ENCODE measurements at regions not wholly inside any gene's neighbourhood (a gene's known extent, or its start where the extent isn't known, plus 50 kb on each side); places are given as distances from the start of the nearest gene placed in this dataset.

GRCh38 chr3:139780593-139780992, 102.8 kb upstream of the NMNAT3 start:
- DNase-seq (ENCODE audit: low spot score) = no peak
- no peak overlapping the region for H3K27ac ChIP-seq (ENCODE audit: low read depth, low read length, poor library complexity, severe bottlenecking)
- no peaks in the 10 kb centered on the region for H3K79me2 ChIP-seq (ENCODE audit: insufficient read depth, low read depth, low read length)
- no peaks in the 10 kb centered on the region for H4K20me1 ChIP-seq (ENCODE audit: insufficient read depth, low read length)
- H3K4me2 ChIP-seq (ENCODE audit: low read length) = no peak overlapping the region
- H3K36me3 ChIP-seq (ENCODE audit: insufficient read depth, low read length) = no peaks in the 10 kb centered on the region
- no peaks in the 10 kb centered on the region for H3K9me2 ChIP-seq (ENCODE audit: insufficient read depth, low read length)
- ChIA-PET CTCF (ENCODE audit: unreplicated experiment) (no interaction called here), POLR2A (no interaction called here)
- TF ChIP-seq, protein P1, sequence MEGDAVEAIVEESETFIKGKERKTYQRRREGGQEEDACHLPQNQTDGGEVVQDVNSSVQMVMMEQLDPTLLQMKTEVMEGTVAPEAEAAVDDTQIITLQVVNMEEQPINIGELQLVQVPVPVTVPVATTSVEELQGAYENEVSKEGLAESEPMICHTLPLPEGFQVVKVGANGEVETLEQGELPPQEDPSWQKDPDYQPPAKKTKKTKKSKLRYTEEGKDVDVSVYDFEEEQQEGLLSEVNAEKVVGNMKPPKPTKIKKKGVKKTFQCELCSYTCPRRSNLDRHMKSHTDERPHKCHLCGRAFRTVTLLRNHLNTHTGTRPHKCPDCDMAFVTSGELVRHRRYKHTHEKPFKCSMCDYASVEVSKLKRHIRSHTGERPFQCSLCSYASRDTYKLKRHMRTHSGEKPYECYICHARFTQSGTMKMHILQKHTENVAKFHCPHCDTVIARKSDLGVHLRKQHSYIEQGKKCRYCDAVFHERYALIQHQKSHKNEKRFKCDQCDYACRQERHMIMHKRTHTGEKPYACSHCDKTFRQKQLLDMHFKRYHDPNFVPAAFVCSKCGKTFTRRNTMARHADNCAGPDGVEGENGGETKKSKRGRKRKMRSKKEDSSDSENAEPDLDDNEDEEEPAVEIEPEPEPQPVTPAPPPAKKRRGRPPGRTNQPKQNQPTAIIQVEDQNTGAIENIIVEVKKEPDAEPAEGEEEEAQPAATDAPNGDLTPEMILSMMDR (conservative IDR thresholded peaks at IDR 0.05; ENCODE audit: low read length) = no peak
- TF ChIP-seq EZH2phosphoT487 (IDR thresholded peaks at IDR 0.05; ENCODE audit: borderline replicate concordance, low read depth, low read length) = no peak
- no peaks in the 10 kb centered on the region for H3K4me1 ChIP-seq (ENCODE audit: insufficient read depth, low read length, poor library complexity, severe bottlenecking)
- intact Hi-C loops (cut with micrococcal nuclease; ENCODE audit: unreplicated experiment) = no loop called here
- no peaks in the 10 kb centered on the region for H3K9me3 ChIP-seq (ENCODE audit: low read length)
- no peak overlapping the region for H2AFZ ChIP-seq (ENCODE audit: low read length)
- H3K4me3 ChIP-seq (ENCODE audit: low read depth, low read length, poor library complexity, severe bottlenecking) = no peak overlapping the region
- no TSS peak for BruUV-seq (replicated peaks)

- no peaks in the 10 kb centered on the region for H4K20me1 ChIP-seq (ENCODE audit: insufficient read depth, low read length)
- H3K4me1 ChIP-seq (ENCODE audit: insufficient read depth, low read length, poor library complexity, severe bottlenecking) = no peaks in the 10 kb centered on the region
- no peaks in the 10 kb centered on the region for H3K9me3 ChIP-seq (ENCODE audit: low read length)
- ChIA-PET POLR2A (no interaction called here), CTCF (ENCODE audit: unreplicated experiment) (interaction anchor here (0.5 kb wide), 1 partner anchor 755 kb away, joined by 10 read pairs; no protein-coding TSS in a partner anchor)
- no peak for DNase-seq (ENCODE audit: low spot score)
- no peak overlapping the region for H3K4me3 ChIP-seq (ENCODE audit: low read depth, low read length, poor library complexity, severe bottlenecking)
- intact Hi-C loops (cut with micrococcal nuclease; ENCODE audit: unreplicated experiment) = no loop called here
- no TSS peak for BruUV-seq (replicated peaks)
- no peak overlapping the region for H3K4me2 ChIP-seq (ENCODE audit: low read length)
- H3K79me2 ChIP-seq (ENCODE audit: insufficient read depth, low read depth, low read length) = no peaks in the 10 kb centered on the region
- TF ChIP-seq, protein P1 (conservative IDR thresholded peaks at IDR 0.05; ENCODE audit: low read length) = no peak
- no peak for TF ChIP-seq EZH2phosphoT487 (IDR thresholded peaks at IDR 0.05; ENCODE audit: borderline replicate concordance, low read depth, low read length)
- no peak overlapping the region for H3K27ac ChIP-seq (ENCODE audit: low read depth, low read length, poor library complexity, severe bottlenecking)
- H2AFZ ChIP-seq (ENCODE audit: low read length) = no peak overlapping the region
- no peaks in the 10 kb centered on the region for H3K36me3 ChIP-seq (ENCODE audit: insufficient read depth, low read length)
- H3K9me2 ChIP-seq (ENCODE audit: insufficient read depth, low read length) = no peaks in the 10 kb centered on the region
Observed at GRCh38 chr3:139778682-139779233, 101.0 kb upstream of the NMNAT3 start.

DNA sequence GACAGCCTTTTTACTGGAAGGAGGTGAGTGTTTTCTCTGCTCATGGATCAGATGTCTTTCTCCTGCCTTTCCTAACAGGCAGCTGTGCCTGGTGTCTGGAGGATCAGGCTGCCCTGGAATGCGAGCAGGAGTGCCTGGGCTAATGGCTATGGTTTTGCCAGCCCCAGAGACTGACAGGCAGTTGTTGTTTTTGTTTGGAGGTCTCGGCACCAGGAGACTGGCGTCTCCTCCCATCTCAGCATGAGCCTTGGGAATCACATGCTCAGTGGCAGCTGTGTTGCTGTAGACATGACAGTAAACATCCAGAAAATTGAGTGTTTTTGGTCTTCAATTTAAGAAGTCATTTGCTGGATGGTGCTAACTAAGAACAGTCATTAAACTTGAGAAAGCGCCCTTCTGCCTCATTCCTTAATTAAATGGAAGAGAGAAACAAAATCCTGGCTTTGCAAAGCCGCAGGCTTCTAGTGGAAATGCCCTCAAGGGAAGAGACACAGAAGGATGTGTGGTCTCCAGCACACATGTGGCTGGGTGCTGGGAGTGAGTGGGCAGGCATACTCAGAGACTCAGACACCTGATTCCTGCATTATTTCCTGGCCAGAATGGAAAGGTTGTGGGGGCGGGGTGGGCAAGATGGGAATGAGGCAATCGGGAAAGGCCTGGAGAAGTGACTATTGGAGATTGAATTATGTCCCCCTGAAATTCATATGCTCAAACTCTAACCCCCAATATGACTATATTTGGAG, 97.0 kb upstream of the NMNAT3 start:
- Histone ChIP-seq H3K9me2 (ENCODE audit: insufficient read depth, low read length) (no peaks in the 10 kb centered on the region), H4K20me1 (ENCODE audit: insufficient read depth, low read length) (no peaks in the 10 kb centered on the region), H3K27ac (ENCODE audit: low read depth, low read length, poor library complexity, severe bottlenecking) (no peak overlapping the region), H3K4me1 (ENCODE audit: insufficient read depth, low read length, poor library complexity, severe bottlenecking) (no peaks in the 10 kb centered on the region), H3K9me3 (ENCODE audit: low read length) (no peaks in the 10 kb centered on the region), H3K4me2 (ENCODE audit: low read length) (no peak overlapping the region), H2AFZ (ENCODE audit: low read length) (no peak overlapping the region), H3K79me2 (ENCODE audit: insufficient read depth, low read depth, low read length) (no peaks in the 10 kb centered on the region), H3K4me3 (ENCODE audit: low read depth, low read length, poor library complexity, severe bottlenecking) (no peak overlapping the region), H3K36me3 (ENCODE audit: insufficient read depth, low read length) (no peaks in the 10 kb centered on the region)
- no TSS peak for BruUV-seq (replicated peaks)
- intact Hi-C loops (cut with micrococcal nuclease; ENCODE audit: unreplicated experiment) = no loop called here
- ChIA-PET POLR2A (no interaction called here), CTCF (ENCODE audit: unreplicated experiment) (no interaction called here)
- no peak for DNase-seq (ENCODE audit: low spot score)
- TF ChIP-seq, protein P1 (conservative IDR thresholded peaks at IDR 0.05; ENCODE audit: low read length) = no peak
- no peak for TF ChIP-seq EZH2phosphoT487 (IDR thresholded peaks at IDR 0.05; ENCODE audit: borderline replicate concordance, low read depth, low read length)
